ENCODE measurements at regions not wholly inside any gene's neighbourhood (a gene's known extent, or its start where the extent isn't known, plus 50 kb on each side); places are given as distances from the start of the nearest gene placed in this dataset.

GRCh38 chr12:46108721-46109120 lies 118.3 kb upstream of the SCAF11 start:
- TF ChIP-seq CTCF (conservative IDR thresholded peaks at IDR 0.05; ENCODE audit: low read depth, low read length) (no peak), EZH2phosphoT487 (IDR thresholded peaks at IDR 0.05; ENCODE audit: borderline replicate concordance, low read length) (no peak), EZH2 (IDR thresholded peaks at IDR 0.05; ENCODE audit: low read length, unreplicated experiment) (no peak)
